Hepatocyte (in vitro differentiated cells): ENCODE measurements at regions not wholly inside any gene's neighbourhood (a gene's known extent, or its start where the extent isn't known, plus 50 kb on each side); places are given as distances from the start of the nearest gene placed in this dataset.

ENCODE experiments used
- EZH2 ChIP-seq: fragments of 200-600 bp; sonication (generic); IDR thresholded peaks from 2 replicates; pipeline ENCODE4 v1.6.1; 2016; ENCODE audit warnings: antibody characterized with exemption, mild to moderate bottlenecking, borderline replicate concordance
- TF ChIP-seq, protein P1 (sequence below): fragments of 200-600 bp; sonication (generic); IDR thresholded peaks from 2 replicates; pipeline ENCODE4 v1.5.1; 2016; ENCODE audit warnings: antibody characterized with exemption, mild to moderate bottlenecking; ENCODE audit not compliant: poor library complexity

DNA sequence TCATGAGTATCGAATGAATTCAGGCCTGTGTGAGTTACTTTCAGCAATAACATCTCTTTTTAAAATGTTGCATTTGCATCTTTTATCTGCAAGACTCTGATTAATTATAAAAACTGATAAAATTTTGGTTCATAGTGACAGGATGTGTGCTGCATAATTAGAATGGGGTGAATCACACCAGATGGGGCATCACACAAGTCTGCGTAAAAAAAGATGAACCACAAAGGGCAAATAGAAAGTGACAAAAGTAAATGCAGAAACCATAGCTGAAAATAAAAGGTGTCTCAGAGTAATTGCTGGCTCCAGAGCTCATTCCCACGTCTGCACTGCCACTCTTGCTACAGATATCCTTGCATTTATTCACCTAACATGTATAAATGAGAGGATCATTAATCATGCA, 131.1 kb downstream of the HS3ST1 start:
- TF ChIP-seq, protein P1, sequence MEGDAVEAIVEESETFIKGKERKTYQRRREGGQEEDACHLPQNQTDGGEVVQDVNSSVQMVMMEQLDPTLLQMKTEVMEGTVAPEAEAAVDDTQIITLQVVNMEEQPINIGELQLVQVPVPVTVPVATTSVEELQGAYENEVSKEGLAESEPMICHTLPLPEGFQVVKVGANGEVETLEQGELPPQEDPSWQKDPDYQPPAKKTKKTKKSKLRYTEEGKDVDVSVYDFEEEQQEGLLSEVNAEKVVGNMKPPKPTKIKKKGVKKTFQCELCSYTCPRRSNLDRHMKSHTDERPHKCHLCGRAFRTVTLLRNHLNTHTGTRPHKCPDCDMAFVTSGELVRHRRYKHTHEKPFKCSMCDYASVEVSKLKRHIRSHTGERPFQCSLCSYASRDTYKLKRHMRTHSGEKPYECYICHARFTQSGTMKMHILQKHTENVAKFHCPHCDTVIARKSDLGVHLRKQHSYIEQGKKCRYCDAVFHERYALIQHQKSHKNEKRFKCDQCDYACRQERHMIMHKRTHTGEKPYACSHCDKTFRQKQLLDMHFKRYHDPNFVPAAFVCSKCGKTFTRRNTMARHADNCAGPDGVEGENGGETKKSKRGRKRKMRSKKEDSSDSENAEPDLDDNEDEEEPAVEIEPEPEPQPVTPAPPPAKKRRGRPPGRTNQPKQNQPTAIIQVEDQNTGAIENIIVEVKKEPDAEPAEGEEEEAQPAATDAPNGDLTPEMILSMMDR, result no peak
- no peak for TF ChIP-seq EZH2
